ENCODE measurements at regions not wholly inside any gene's neighbourhood (a gene's known extent, or its start where the extent isn't known, plus 50 kb on each side); places are given as distances from the start of the nearest gene placed in this dataset.

- Histone ChIP-seq H3K4me1 (ENCODE audit: insufficient read depth, low read length) (peaks cover 3% of the 10 kb centered on the region; the same call in 1 of the 2 replicates), H3K9ac (ENCODE audit: low read depth, low read length) (no peak overlapping the region), H3K36me3 (ENCODE audit: insufficient read depth, low read length) (no peaks in the 10 kb centered on the region), H3K9me3 (ENCODE audit: control insufficient read depth, insufficient read depth, low read length) (no peaks in the 10 kb centered on the region)
These were observed 679.3 kb downstream of the FAT4 start for GRCh38 chr4:125994024-125994423.

GRCh38 chr4:125994430-125994829 lies 679.7 kb downstream of the FAT4 start:
- Histone ChIP-seq H3K9ac (ENCODE audit: low read depth, low read length) (no peak overlapping the region), H3K36me3 (ENCODE audit: insufficient read depth, low read length) (no peaks in the 10 kb centered on the region), H3K9me3 (ENCODE audit: control insufficient read depth, insufficient read depth, low read length) (no peaks in the 10 kb centered on the region), H3K4me1 (ENCODE audit: insufficient read depth, low read length) (peaks cover 3% of the 10 kb centered on the region; the same call in 1 of the 2 replicates)

GRCh38 chr4:126004941-126005340 lies 690.2 kb downstream of the FAT4 start:
- Histone ChIP-seq H3K4me1 (ENCODE audit: insufficient read depth, low read length) (no peaks in the 10 kb centered on the region), H3K9me3 (ENCODE audit: control insufficient read depth, insufficient read depth, low read length) (no peaks in the 10 kb centered on the region), H3K9ac (ENCODE audit: low read depth, low read length) (no peak overlapping the region), H3K36me3 (ENCODE audit: insufficient read depth, low read length) (no peaks in the 10 kb centered on the region)

GRCh38 chr4:126007142-126007541 lies 692.4 kb downstream of the FAT4 start:
- H3K9ac ChIP-seq (ENCODE audit: low read depth, low read length), result no peak overlapping the region
- H3K36me3 ChIP-seq (ENCODE audit: insufficient read depth, low read length), result no peaks in the 10 kb centered on the region
- H3K4me1 ChIP-seq (ENCODE audit: insufficient read depth, low read length), result no peaks in the 10 kb centered on the region
- H3K9me3 ChIP-seq (ENCODE audit: control insufficient read depth, insufficient read depth, low read length), result no peaks in the 10 kb centered on the region

GRCh38 chr4:126012691-126013290 lies 698.0 kb downstream of the FAT4 start:
- Histone ChIP-seq H3K9me3 (ENCODE audit: control insufficient read depth, insufficient read depth, low read length) (no peaks in the 10 kb centered on the region), H3K36me3 (ENCODE audit: insufficient read depth, low read length) (no peaks in the 10 kb centered on the region), H3K9ac (ENCODE audit: low read depth, low read length) (no peak overlapping the region)

GRCh38 chr4:126018274-126018673 lies 703.5 kb downstream of the FAT4 start:
- Histone ChIP-seq H3K36me3 (ENCODE audit: insufficient read depth, low read length) (no peaks in the 10 kb centered on the region), H3K9me3 (ENCODE audit: control insufficient read depth, insufficient read depth, low read length) (no peaks in the 10 kb centered on the region), H3K4me1 (ENCODE audit: insufficient read depth, low read length) (no peaks in the 10 kb centered on the region), H3K9ac (ENCODE audit: low read depth, low read length) (no peak overlapping the region)

More at GRCh38 chr4:126012691-126013290, 698.0 kb downstream of the FAT4 start:
- no peaks in the 10 kb centered on the region for H3K4me1 ChIP-seq (ENCODE audit: insufficient read depth, low read length)

- H3K9ac ChIP-seq (ENCODE audit: low read depth, low read length), result no peak overlapping the region
- H3K4me1 ChIP-seq (ENCODE audit: insufficient read depth, low read length), result no peaks in the 10 kb centered on the region
- H3K36me3 ChIP-seq (ENCODE audit: insufficient read depth, low read length), result no peaks in the 10 kb centered on the region
- 0 out of 2 replicates have a peak, but pooled peaks cover 1% of the 10 kb centered on the region for H3K9me3 ChIP-seq (ENCODE audit: control insufficient read depth, insufficient read depth, low read length)
These were observed 709.1 kb downstream of the FAT4 start for GRCh38 chr4:126023896-126024295.

GRCh38 chr4:126027601-126028000 lies 712.8 kb downstream of the FAT4 start:
- Histone ChIP-seq H3K9me3 (ENCODE audit: control insufficient read depth, insufficient read depth, low read length) (peaks cover 3% of the 10 kb centered on the region; the same call in 1 of the 2 replicates), H3K9ac (ENCODE audit: low read depth, low read length) (no peak overlapping the region), H3K36me3 (ENCODE audit: insufficient read depth, low read length) (no peaks in the 10 kb centered on the region), H3K4me1 (ENCODE audit: insufficient read depth, low read length) (no peaks in the 10 kb centered on the region)

- H3K4me1 ChIP-seq (ENCODE audit: insufficient read depth, low read length), result no peaks in the 10 kb centered on the region
- H3K36me3 ChIP-seq (ENCODE audit: insufficient read depth, low read length), result no peaks in the 10 kb centered on the region
- no peak overlapping the region for H3K9ac ChIP-seq (ENCODE audit: low read depth, low read length)
- peaks cover 3% of the 10 kb centered on the region; the same call in 1 of the 2 replicates for H3K9me3 ChIP-seq (ENCODE audit: control insufficient read depth, insufficient read depth, low read length)
These were observed 714.1 kb downstream of the FAT4 start for GRCh38 chr4:126028876-126029275.

GRCh38 chr4:126037231-126037630 lies 722.5 kb downstream of the FAT4 start:
- Histone ChIP-seq H3K4me1 (ENCODE audit: insufficient read depth, low read length) (no peaks in the 10 kb centered on the region), H3K36me3 (ENCODE audit: insufficient read depth, low read length) (no peaks in the 10 kb centered on the region), H3K9me3 (ENCODE audit: control insufficient read depth, insufficient read depth, low read length) (no peaks in the 10 kb centered on the region), H3K9ac (ENCODE audit: low read depth, low read length) (no peak overlapping the region)

- no peaks in the 10 kb centered on the region for H3K9me3 ChIP-seq (ENCODE audit: control insufficient read depth, insufficient read depth, low read length)
- H3K4me1 ChIP-seq (ENCODE audit: insufficient read depth, low read length), result no peaks in the 10 kb centered on the region
- H3K9ac ChIP-seq (ENCODE audit: low read depth, low read length), result no peak overlapping the region
- no peaks in the 10 kb centered on the region for H3K36me3 ChIP-seq (ENCODE audit: insufficient read depth, low read length)
These were observed 723.9 kb downstream of the FAT4 start for GRCh38 chr4:126038502-126039144.

- H3K36me3 ChIP-seq (ENCODE audit: insufficient read depth, low read length), result no peaks in the 10 kb centered on the region
- H3K9ac ChIP-seq (ENCODE audit: low read depth, low read length), result no peak overlapping the region
- no peaks in the 10 kb centered on the region for H3K4me1 ChIP-seq (ENCODE audit: insufficient read depth, low read length)
- H3K9me3 ChIP-seq (ENCODE audit: control insufficient read depth, insufficient read depth, low read length), result no peaks in the 10 kb centered on the region
These were observed 731.4 kb downstream of the FAT4 start for GRCh38 chr4:126046081-126046614.

GRCh38 chr4:126047114-126047513 lies 732.4 kb downstream of the FAT4 start:
- no peaks in the 10 kb centered on the region for H3K36me3 ChIP-seq (ENCODE audit: insufficient read depth, low read length)
- no peaks in the 10 kb centered on the region for H3K4me1 ChIP-seq (ENCODE audit: insufficient read depth, low read length)
- H3K9ac ChIP-seq (ENCODE audit: low read depth, low read length), result no peak overlapping the region
- H3K9me3 ChIP-seq (ENCODE audit: control insufficient read depth, insufficient read depth, low read length), result no peaks in the 10 kb centered on the region

- no peaks in the 10 kb centered on the region for H3K9me3 ChIP-seq (ENCODE audit: control insufficient read depth, insufficient read depth, low read length)
- H3K36me3 ChIP-seq (ENCODE audit: insufficient read depth, low read length), result no peaks in the 10 kb centered on the region
- H3K4me1 ChIP-seq (ENCODE audit: insufficient read depth, low read length), result no peaks in the 10 kb centered on the region
- no peak overlapping the region for H3K9ac ChIP-seq (ENCODE audit: low read depth, low read length)
These were observed 737.1 kb downstream of the FAT4 start for GRCh38 chr4:126051689-126052424.

All from ES-I3 (cell line).